Nephron progenitor cell (in vitro differentiated cells): ENCODE measurements at regions not wholly inside any gene's neighbourhood (a gene's known extent, or its start where the extent isn't known, plus 50 kb on each side); places are given as distances from the start of the nearest gene placed in this dataset.

Experiments
- DNase-seq: peaks from one replicate; pipeline ENCODE4 v3.0.0; 2021
- H3K27ac Mint-ChIP-seq: 2 replicates; pipeline ENCODE4 v1.8.0; 2021; ENCODE audit warnings: mild to moderate bottlenecking, moderate library complexity, mixed read lengths
- H3K27me3 Mint-ChIP-seq: 2 replicates; pipeline ENCODE4 v1.8.0; 2021; ENCODE audit warnings: mild to moderate bottlenecking, low read depth, mixed read lengths; ENCODE audit not compliant: poor library complexity
- H3K36me3 Mint-ChIP-seq: 2 replicates; pipeline ENCODE4 v1.8.0; 2021; ENCODE audit warnings: low read depth, mixed read lengths
- H3K4me1 Mint-ChIP-seq: 2 replicates; pipeline ENCODE4 v1.8.0; 2021; ENCODE audit warnings: mixed read lengths
- H3K4me3 Mint-ChIP-seq: 2 replicates; pipeline ENCODE4 v1.8.0; 2021; ENCODE audit warnings: mild to moderate bottlenecking, moderate library complexity, mixed read lengths
- H3K9me3 Mint-ChIP-seq: 2 replicates; pipeline ENCODE4 v1.8.0; 2021; ENCODE audit warnings: mild to moderate bottlenecking, moderate library complexity, mixed read lengths
- CTCF ChIP-seq: fragments of 200-600 bp; sonication (generic); IDR thresholded peaks from 2 replicates; pipeline ENCODE4 v1.5.0; 2021; ENCODE audit warnings: antibody characterized with exemption

DNA sequence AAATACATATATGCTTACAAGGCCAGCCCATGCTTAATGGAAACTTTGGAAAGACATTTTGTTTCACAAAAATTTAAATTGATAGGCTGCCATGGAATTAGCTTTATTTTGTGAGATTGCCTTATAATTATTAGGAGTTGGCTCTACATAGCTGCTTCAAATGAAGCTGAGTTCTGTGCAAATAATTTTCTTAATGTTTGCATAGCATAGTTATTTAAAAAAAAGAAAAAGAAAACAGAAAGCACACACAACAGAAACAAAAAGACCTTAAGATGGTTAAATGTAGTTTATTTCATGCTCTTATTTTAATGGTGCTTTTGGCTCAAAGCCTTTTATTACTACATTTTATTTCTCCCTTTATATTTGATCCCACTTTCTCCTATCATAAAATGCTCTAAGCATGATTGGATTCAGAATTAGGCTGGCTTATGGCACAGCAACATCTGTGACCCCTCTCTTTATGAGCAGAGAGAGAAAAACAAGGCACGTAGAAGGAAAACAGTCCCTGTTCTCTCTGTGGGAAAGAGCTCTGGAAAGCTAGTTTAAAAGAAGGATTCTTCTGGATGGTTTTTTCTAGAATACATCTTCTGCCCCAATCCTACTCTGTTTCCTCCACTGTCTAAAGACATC, 530.5 kb downstream of the NTRK2 start:
- H3K9me3 Mint-ChIP-seq, result peaks cover 6% of the 10 kb centered on the region
- H3K4me3 Mint-ChIP-seq, result no peak overlapping the region
- TF ChIP-seq CTCF, result no peak
- no peaks in the 10 kb centered on the region for H3K4me1 Mint-ChIP-seq
- no peak for DNase-seq
- peaks cover 3% of the 10 kb centered on the region for H3K27me3 Mint-ChIP-seq
- no peak overlapping the region for H3K27ac Mint-ChIP-seq
- H3K36me3 Mint-ChIP-seq, result peaks cover 2% of the 10 kb centered on the region

- DNase-seq, result no peak
- H3K4me1 Mint-ChIP-seq, result peaks cover 10% of the 10 kb centered on the region
- peaks cover 8% of the 10 kb centered on the region for H3K9me3 Mint-ChIP-seq
- peaks cover 3% of the 10 kb centered on the region for H3K27me3 Mint-ChIP-seq
- H3K27ac Mint-ChIP-seq, result no peak overlapping the region
- no peak overlapping the region for H3K4me3 Mint-ChIP-seq
- peaks cover 6% of the 10 kb centered on the region for H3K36me3 Mint-ChIP-seq
- TF ChIP-seq CTCF, result no peak
Observed at GRCh38 chr9:85192750-85193149, 523.2 kb downstream of the NTRK2 start.

DNA sequence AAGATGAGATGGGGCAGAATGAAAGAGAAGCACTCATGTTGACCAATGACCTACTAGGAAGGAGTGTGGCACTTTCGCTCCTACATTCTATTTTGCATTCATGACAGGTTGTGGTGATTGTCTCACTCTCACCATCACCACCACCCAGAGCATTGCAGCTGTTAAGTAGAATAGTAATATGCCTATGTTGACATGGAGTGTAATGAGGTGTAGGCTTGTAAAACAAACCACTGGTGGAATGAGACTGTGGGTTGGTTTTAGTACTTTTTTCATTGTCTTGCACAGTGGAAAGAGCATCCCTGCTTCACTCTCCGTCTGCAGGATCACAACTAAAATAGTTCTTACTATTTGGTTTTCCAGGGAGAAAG, 516.7 kb downstream of the NTRK2 start:
- Mint-ChIP-seq H3K9me3 (no peaks in the 10 kb centered on the region), H3K36me3 (no peaks in the 10 kb centered on the region), H3K27ac (no peak overlapping the region), H3K4me1 (peaks cover 22% of the 10 kb centered on the region), H3K4me3 (no peak overlapping the region), H3K27me3 (peaks cover 3% of the 10 kb centered on the region)
- no peak for DNase-seq
- no peak for TF ChIP-seq CTCF

GRCh38 chr9:85185486-85186217, 516.1 kb downstream of the NTRK2 start:
- no peak for TF ChIP-seq CTCF
- H3K4me3 Mint-ChIP-seq, result no peak overlapping the region
- DNase-seq, result no peak
- H3K36me3 Mint-ChIP-seq, result no peaks in the 10 kb centered on the region
- peaks cover 28% of the 10 kb centered on the region for H3K4me1 Mint-ChIP-seq
- H3K27me3 Mint-ChIP-seq, result peaks cover 2% of the 10 kb centered on the region
- H3K9me3 Mint-ChIP-seq, result no peaks in the 10 kb centered on the region
- no peak overlapping the region for H3K27ac Mint-ChIP-seq

- H3K27me3 Mint-ChIP-seq, result peaks cover 3% of the 10 kb centered on the region
Observed at GRCh38 chr9:85182383-85182782, 512.9 kb downstream of the NTRK2 start.

More at GRCh38 chr9:85182383-85182782, 512.9 kb downstream of the NTRK2 start:
- H3K4me3 Mint-ChIP-seq, result no peak overlapping the region
- H3K4me1 Mint-ChIP-seq, result peaks cover 49% of the 10 kb centered on the region
- no peaks in the 10 kb centered on the region for H3K36me3 Mint-ChIP-seq
- no peak overlapping the region for H3K27ac Mint-ChIP-seq
- H3K9me3 Mint-ChIP-seq, result no peaks in the 10 kb centered on the region
- no peak for TF ChIP-seq CTCF
- DNase-seq, result no peak
